22Rv1 (cell line): ENCODE measurements at regions not wholly inside any gene's neighbourhood (a gene's known extent, or its start where the extent isn't known, plus 50 kb on each side); places are given as distances from the start of the nearest gene placed in this dataset.

ENCODE experiments used
- H3K27ac ChIP-seq: fragments of 450-650 bp; 2 replicates; pipeline ENCODE4 v1.5.1; 2017
- ZFX ChIP-seq: fragments of 450-650 bp; IDR thresholded peaks from 2 replicates; pipeline ENCODE4 v1.6.1; 2017; ENCODE audit warnings: antibody characterized with exemption, borderline replicate concordance
- TF ChIP-seq, protein P1 (sequence below): fragments of 450-650 bp; IDR thresholded peaks from 2 replicates; pipeline ENCODE4 v1.5.1; 2017; ENCODE audit warnings: mild to moderate bottlenecking

DNA sequence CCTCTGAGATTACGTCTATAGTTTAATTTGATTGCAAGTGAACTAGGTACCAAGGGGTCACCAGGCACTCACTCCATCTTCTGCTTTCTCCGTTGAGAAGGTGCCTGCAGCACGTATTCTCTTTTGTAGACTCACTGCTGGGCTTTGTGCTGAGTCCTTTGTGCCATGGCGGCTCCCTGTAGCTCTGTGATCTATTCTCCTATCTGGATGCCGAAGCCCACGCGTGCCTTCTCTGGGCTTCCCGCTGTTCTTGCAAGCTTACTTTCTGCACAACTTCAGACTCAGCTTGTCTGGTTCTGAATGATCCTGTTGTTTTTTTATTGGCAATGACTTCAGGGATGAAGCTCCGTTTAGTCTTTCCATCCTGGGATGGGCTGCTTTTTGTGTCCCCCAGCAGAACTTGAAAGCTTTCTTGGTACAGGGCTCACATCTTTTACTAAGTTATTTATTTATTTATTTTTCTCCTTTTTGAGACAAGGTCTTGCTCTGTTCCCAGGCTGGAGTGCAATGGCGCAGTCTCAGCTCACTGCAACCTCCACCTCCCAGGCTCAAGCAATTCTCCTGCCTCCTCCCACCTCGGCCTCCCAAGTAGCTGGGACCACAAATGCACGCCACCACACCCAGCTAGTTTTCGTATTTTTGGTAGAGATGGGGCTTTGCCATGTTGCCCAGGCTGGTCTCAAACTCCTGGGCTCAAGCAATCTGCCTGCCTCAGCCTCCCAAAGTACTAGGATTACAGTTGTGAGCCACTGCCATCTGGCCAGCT lies 100.9 kb upstream of the NKX1-1 start:
- TF ChIP-seq ZFX, result no peak
- TF ChIP-seq, protein P1, sequence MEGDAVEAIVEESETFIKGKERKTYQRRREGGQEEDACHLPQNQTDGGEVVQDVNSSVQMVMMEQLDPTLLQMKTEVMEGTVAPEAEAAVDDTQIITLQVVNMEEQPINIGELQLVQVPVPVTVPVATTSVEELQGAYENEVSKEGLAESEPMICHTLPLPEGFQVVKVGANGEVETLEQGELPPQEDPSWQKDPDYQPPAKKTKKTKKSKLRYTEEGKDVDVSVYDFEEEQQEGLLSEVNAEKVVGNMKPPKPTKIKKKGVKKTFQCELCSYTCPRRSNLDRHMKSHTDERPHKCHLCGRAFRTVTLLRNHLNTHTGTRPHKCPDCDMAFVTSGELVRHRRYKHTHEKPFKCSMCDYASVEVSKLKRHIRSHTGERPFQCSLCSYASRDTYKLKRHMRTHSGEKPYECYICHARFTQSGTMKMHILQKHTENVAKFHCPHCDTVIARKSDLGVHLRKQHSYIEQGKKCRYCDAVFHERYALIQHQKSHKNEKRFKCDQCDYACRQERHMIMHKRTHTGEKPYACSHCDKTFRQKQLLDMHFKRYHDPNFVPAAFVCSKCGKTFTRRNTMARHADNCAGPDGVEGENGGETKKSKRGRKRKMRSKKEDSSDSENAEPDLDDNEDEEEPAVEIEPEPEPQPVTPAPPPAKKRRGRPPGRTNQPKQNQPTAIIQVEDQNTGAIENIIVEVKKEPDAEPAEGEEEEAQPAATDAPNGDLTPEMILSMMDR, result no peak
- H3K27ac ChIP-seq, result no peak overlapping the region

DNA sequence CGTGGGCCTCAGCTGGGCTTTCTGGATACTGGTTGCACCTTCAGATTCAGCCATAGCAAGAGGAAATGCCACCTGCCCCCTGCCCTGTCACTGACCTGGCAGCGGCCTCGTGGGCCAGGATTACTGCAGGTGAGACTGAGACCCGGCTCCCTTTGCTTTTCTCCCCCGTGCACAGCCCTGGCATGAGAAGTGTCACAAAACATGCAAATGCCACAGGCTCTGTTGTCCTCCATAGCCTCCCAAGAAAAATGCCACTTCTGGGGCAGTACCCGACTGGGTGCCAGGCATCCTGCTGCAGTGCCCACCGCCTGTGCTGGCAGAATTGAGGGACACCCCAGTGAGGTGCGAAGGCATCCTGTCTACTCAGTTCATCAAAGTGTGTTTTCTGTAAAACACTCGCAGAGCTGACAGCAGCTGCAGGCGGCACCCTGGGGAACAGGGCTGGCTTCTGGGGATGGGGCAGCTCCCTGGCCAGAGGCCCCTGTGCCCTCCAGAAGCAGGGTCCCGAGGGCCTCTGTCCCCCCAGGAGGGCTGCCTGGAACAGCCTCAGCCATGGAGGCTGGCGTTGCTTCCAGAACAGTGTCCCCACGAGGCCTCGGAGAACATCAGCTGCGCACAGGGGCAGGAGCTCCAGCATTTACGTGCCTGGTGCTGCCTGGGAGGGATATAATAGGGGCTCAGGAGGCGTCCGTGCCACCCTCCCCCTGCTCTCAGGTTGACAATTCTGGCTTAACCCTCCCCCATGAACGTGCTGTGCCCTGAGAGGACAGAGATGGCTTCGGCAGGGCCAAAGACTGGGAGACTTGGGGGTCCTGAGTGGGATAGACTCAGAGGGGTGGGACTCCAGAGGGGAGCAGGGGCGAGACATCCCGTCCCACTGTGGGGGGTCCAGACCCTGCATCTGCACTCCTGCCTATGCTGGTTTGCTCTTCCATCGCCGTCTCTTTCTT lies 99.5 kb upstream of the NKX1-1 start:
- no peak overlapping the region for H3K27ac ChIP-seq
- no peak for TF ChIP-seq ZFX
- TF ChIP-seq, protein P1, result no peak

DNA sequence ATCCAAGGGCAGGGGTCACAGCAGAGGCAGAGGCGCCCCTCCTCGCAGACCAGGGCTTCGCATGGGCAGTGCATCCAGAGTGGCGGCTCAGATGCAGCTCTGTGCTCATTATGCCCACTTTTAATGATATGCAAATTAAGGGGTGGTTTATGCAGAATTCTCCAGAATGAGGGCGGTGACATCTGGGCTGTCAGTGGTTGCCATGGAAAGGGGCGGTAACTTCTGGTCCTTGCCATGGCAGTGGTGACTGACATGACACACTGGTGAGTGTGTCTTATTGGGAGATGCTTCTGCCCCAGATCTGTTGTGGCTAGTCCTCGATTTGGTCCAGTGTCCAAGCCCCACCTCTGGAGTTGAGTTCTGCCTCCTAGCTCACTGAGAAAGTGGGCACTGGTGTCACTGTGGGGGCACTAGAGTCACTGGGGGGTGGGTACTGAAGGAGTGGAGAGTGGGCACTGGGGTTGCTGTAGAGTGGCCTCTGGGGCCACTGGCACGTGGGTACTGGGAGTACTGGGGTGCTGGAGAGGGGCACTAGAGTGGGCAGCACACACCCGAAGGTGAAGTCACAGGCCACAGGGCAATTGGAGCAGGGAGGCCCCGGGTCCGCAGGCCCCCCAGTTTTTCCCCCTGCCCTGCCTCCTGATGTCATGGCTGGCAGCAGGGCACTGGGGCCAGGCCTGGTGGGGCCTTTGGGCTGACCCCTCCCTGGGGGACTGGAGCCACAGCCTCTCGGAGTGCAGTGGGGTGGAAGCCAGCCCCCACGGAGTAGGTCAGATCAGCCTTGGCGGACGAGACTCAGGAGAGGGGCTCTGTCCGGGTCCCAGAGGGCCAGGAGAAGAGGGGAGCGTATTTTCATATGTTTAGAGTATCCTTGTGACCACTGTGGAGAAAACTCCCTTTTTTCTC lies 98.6 kb upstream of the NKX1-1 start:
- TF ChIP-seq ZFX, result no peak
- TF ChIP-seq, protein P1, result no peak
- no peak overlapping the region for H3K27ac ChIP-seq

DNA sequence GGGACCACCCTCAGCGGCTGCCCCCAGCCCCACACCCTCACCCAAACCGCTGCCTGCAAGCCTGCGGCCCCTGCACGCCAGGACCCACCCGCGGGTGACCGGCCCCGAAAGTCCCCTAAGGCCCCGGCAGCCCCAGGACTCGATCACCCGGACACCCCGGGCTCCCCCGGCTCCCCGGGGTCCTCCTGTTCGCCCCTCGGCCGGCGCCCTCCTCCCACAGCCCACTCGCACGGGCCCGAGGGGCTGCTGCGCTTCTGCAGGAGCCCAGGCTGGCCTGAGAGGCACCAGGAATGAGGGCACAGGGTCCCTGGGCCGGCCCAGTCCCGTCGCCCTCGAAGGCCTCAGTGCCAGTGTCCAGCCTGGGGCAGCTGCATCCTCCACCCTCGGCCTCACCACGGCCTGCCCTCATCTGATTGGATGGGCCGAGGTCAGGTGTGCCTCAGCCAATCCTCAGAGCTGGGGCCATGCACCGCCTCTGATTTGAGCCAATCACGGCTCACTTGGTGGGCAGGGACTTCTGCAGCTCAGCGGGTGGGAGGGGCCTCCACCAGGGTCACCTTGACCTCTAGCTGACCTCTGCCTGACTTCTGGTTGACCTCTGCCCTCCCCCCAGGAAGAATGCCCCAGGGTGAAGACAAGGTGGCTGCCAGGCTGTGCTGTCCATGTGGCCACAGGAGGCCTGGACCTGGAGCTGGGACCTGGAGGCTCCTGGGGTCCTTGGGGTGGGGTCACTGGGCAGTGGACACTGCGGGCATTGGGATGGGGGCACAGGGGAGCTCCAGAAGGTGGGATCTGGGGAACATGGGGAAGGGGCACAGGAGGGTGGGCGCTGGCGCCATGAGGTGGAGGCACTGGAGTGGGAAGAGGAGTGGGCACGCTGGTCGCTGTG lies 97.6 kb upstream of the NKX1-1 start:
- TF ChIP-seq, protein P1, result no peak
- TF ChIP-seq ZFX, result no peak
- H3K27ac ChIP-seq, result no peak overlapping the region

DNA sequence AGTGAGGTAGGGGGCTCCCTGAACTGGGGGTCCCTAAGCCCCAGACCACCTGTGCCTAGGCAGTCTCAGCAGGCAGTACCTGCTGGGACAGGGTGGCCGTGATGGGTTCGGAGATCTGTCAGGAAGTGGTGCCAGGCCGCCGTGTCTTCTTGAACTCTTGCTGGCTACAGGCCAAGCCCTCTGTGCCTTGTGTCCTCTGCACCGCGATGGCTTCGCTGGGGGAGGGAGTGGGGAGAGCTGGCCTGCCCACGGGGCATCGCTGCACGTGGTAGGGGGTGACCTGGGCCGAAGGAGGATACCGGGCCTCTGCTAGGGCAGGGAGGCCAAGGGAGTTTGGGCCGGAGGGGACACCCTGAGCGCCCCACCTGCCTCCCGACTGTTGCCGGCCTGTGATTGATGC lies 96.7 kb upstream of the NKX1-1 start:
- H3K27ac ChIP-seq, result no peak overlapping the region
- TF ChIP-seq, protein P1, result no peak
- no peak for TF ChIP-seq ZFX

DNA sequence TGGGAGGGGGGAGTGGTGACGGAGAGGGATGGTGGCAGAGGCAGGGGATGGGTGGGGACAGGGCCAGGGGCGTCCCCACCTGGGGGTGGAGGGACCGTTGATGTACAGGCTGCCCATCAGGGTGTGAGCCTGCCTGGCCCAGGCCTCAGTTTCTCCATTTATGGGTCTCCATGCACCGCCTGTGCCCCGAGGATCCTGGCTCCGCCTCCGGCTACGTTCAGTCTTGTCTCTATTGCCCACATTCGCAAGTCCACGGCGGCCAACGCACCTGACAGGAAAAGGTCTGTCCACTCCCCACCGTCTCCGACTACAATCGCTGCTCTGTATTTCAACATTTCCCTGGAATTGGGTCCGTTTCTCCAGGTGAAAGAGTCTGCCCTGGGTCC lies 96.3 kb upstream of the NKX1-1 start:
- TF ChIP-seq, protein P1, result no peak
- TF ChIP-seq ZFX, result no peak
- no peak overlapping the region for H3K27ac ChIP-seq
